ENCODE measurements at regions not wholly inside any gene's neighbourhood (a gene's known extent, or its start where the extent isn't known, plus 50 kb on each side); places are given as distances from the start of the nearest gene placed in this dataset.

- TF ChIP-seq RXRA (IDR thresholded peaks at IDR 0.05) (no peak), ATF3 (IDR thresholded peaks at IDR 0.05) (no peak)
- TF ChIP-seq, protein P1, sequence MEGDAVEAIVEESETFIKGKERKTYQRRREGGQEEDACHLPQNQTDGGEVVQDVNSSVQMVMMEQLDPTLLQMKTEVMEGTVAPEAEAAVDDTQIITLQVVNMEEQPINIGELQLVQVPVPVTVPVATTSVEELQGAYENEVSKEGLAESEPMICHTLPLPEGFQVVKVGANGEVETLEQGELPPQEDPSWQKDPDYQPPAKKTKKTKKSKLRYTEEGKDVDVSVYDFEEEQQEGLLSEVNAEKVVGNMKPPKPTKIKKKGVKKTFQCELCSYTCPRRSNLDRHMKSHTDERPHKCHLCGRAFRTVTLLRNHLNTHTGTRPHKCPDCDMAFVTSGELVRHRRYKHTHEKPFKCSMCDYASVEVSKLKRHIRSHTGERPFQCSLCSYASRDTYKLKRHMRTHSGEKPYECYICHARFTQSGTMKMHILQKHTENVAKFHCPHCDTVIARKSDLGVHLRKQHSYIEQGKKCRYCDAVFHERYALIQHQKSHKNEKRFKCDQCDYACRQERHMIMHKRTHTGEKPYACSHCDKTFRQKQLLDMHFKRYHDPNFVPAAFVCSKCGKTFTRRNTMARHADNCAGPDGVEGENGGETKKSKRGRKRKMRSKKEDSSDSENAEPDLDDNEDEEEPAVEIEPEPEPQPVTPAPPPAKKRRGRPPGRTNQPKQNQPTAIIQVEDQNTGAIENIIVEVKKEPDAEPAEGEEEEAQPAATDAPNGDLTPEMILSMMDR (IDR thresholded peaks at IDR 0.05; ENCODE audit: low read depth, low read length, missing input control), result no peak
Measured at GRCh38 chr3:110749006-110749405, 322.6 kb upstream of the NECTIN3 start.
